Keratinocyte (primary cell): ENCODE measurements at regions not wholly inside any gene's neighbourhood (a gene's known extent, or its start where the extent isn't known, plus 50 kb on each side); places are given as distances from the start of the nearest gene placed in this dataset.

Experiments
- EZH2 ChIP-seq: IDR thresholded peaks from one replicate; pipeline ENCODE4 v1.6.1; 2012; ENCODE audit warnings: inconsistent platforms, mild to moderate bottlenecking, low read length, moderate library complexity
- TF ChIP-seq, protein P1 (sequence below), 3 experiments: IDR thresholded peaks in 1 of 3; conservative IDR thresholded peaks in 1 of 3; optimal IDR thresholded peaks in 1 of 3; 2 replicates in 2 of 3; 3 replicates in 1 of 3; pipeline versions ENCODE3 to v1.5.1; 2011; ENCODE audit warnings: low read length in 3 of 3, mild to moderate bottlenecking in 3 of 3, moderate library complexity in 2 of 3, control low read depth in 1 of 3, inconsistent platforms in 1 of 3; ENCODE audit not compliant: insufficient read depth in 2 of 3; ENCODE audit errors: extremely low read depth in 1 of 3

DNA sequence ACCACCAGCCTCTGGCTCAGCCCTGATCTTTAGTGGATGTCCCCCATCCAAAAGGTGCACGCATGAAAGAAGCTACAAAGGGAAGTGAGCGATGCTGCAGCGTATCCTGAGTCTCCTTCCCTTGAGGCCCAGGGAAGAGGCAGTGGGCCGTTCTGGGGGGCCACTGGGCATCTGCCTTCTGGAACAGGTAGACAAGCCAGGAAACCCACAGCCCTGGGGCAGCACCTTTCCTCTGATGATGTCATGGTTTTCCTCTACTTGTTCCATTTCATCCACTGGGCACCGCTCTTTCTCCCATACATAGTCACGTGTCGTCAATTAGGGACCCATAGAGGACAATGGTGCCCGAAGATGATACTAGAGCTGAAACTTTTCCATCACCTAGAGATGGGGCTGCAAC is 194.0 kb upstream of the IRX1 start:
- TF ChIP-seq, protein P1, sequence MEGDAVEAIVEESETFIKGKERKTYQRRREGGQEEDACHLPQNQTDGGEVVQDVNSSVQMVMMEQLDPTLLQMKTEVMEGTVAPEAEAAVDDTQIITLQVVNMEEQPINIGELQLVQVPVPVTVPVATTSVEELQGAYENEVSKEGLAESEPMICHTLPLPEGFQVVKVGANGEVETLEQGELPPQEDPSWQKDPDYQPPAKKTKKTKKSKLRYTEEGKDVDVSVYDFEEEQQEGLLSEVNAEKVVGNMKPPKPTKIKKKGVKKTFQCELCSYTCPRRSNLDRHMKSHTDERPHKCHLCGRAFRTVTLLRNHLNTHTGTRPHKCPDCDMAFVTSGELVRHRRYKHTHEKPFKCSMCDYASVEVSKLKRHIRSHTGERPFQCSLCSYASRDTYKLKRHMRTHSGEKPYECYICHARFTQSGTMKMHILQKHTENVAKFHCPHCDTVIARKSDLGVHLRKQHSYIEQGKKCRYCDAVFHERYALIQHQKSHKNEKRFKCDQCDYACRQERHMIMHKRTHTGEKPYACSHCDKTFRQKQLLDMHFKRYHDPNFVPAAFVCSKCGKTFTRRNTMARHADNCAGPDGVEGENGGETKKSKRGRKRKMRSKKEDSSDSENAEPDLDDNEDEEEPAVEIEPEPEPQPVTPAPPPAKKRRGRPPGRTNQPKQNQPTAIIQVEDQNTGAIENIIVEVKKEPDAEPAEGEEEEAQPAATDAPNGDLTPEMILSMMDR (optimal IDR thresholded peaks at IDR 0.05 in 1 of 3, IDR thresholded peaks at IDR 0.05 in 1 of 3, conservative IDR thresholded peaks at IDR 0.05 in 1 of 3; ENCODE audit: extremely low read depth in 1 of 3, insufficient read depth in 2 of 3, low read length in 3 of 3) = no peak
- no peak for TF ChIP-seq EZH2
